HG03196 (cell line): ENCODE measurements at regions not wholly inside any gene's neighbourhood (a gene's known extent, or its start where the extent isn't known, plus 50 kb on each side); places are given as distances from the start of the nearest gene placed in this dataset.

Experiments used
- ATAC-seq: cut with Tn5 transposase; IDR thresholded peaks from one replicate; pipeline ENCODE4 v1.9.1; 2021; ENCODE audit not compliant: unreplicated experiment

GRCh38 chr2:150599889-150600288, 112.4 kb upstream of the RND3 start:
- no peak for ATAC-seq

GRCh38 chr2:150598383-150598782, 110.9 kb upstream of the RND3 start:
- ATAC-seq, result no peak

- ATAC-seq, result no peak
Measured at GRCh38 chr2:150595803-150596470, 108.5 kb upstream of the RND3 start.

- ATAC-seq, result no peak
Measured at GRCh38 chr2:150594299-150594698, 106.8 kb upstream of the RND3 start.

GRCh38 chr2:150591496-150592285, 104.2 kb upstream of the RND3 start:
- no peak for ATAC-seq

GRCh38 chr2:150589681-150590080, 102.2 kb upstream of the RND3 start:
- ATAC-seq, result no peak

- no peak for ATAC-seq
Measured at GRCh38 chr2:150588506-150588870, 101.0 kb upstream of the RND3 start.

GRCh38 chr2:150587547-150588505, 100.4 kb upstream of the RND3 start:
- ATAC-seq, result no peak

GRCh38 chr2:150586858-150587257, 99.4 kb upstream of the RND3 start:
- ATAC-seq, result no peak

GRCh38 chr2:150585221-150585971, 97.9 kb upstream of the RND3 start:
- no peak for ATAC-seq

GRCh38 chr2:150584081-150584480, 96.6 kb upstream of the RND3 start:
- no peak for ATAC-seq

GRCh38 chr2:150581717-150582472, 94.4 kb upstream of the RND3 start:
- ATAC-seq, result no peak

GRCh38 chr2:150578481-150578880, 91.0 kb upstream of the RND3 start:
- no peak for ATAC-seq

- no peak for ATAC-seq
Measured at GRCh38 chr2:150575861-150576260, 88.4 kb upstream of the RND3 start.

GRCh38 chr2:150572961-150573395, 85.5 kb upstream of the RND3 start:
- peak; percentile 90 for ATAC-seq

- ATAC-seq, result no peak
Measured at GRCh38 chr2:150572194-150572766, 84.8 kb upstream of the RND3 start.

- no peak for ATAC-seq
Measured at GRCh38 chr2:150571121-150571520, 83.7 kb upstream of the RND3 start.

GRCh38 chr2:150570712-150571111, 83.2 kb upstream of the RND3 start:
- ATAC-seq, result no peak

GRCh38 chr2:150569761-150570160, 82.3 kb upstream of the RND3 start:
- ATAC-seq, result no peak
